Esophagus muscularis mucosa (tissue), 4 donors: ENCODE measurements at regions not wholly inside any gene's neighbourhood (a gene's known extent, or its start where the extent isn't known, plus 50 kb on each side); places are given as distances from the start of the nearest gene placed in this dataset.
A peak's percentile ranks its signal among the peaks of the same experiment; 100 is the strongest.

ENCODE experiments used
- DNase-seq: peaks from one replicate; pipeline ENCODE4 v3.0.0-alpha.2; 2017; ENCODE audit errors: extremely low spot score
- H3K27ac ChIP-seq, 4 donors: fragments of 200-600 bp; sonication (generic); replicated peaks in 1 of 4; 1 replicate in 3 of 4; 2 replicates in 1 of 4; pipeline ENCODE4 v1.5.1; 2016 to 2019; ENCODE audit warnings: mild to moderate bottlenecking in 1 of 4
- H3K27me3 ChIP-seq, 4 donors: fragments of 200-600 bp; sonication (generic); one replicate each; pipeline versions ENCODE4 v1.5.1 to v1.6.0; 2016 to 2019
- H3K36me3 ChIP-seq, 4 donors: fragments of 200-600 bp; sonication (generic); one replicate each; pipeline ENCODE4 v1.5.1; 2016 to 2019
- H3K4me1 ChIP-seq, 4 donors: fragments of 200-600 bp; sonication (generic); one replicate each; pipeline ENCODE4 v1.5.1; 2016 to 2019
- H3K4me3 ChIP-seq, 4 donors: fragments of 200-600 bp; sonication (generic); 1 replicate in 2 of 4; 2 replicates in 2 of 4; pipeline ENCODE4 v1.5.1; 2016 to 2019; ENCODE audit warnings: mild to moderate bottlenecking in 4 of 4, moderate library complexity in 1 of 4
- H3K9me3 ChIP-seq, 4 donors: fragments of 200-600 bp; sonication (generic); 1 replicate in 3 of 4; 2 replicates in 1 of 4; pipeline ENCODE4 v1.5.1; 2016 to 2019
- EP300 ChIP-seq: sonication (generic); formaldehyde crosslinking; IDR thresholded peaks from one replicate; pipeline ENCODE4 v1.6.1; 2017; ENCODE audit warnings: antibody characterized with exemption
- POLR2A ChIP-seq: fragments of 450-650 bp; IDR thresholded peaks from one replicate; pipeline ENCODE4 v1.6.1; 2017; ENCODE audit warnings: antibody characterized with exemption, moderate library complexity, mild to moderate bottlenecking, low read depth
- POLR2AphosphoS5 ChIP-seq, 2 donors: sonication (generic); formaldehyde crosslinking; IDR thresholded peaks; one replicate each; pipeline ENCODE4 v1.6.1; 2017; ENCODE audit warnings: antibody characterized with exemption in 2 of 2
- WGBS: methylation state at CpG from one replicate; pipeline ENCODE4 v1.1.5; 2018; 5-methylcytosine and 5-hydroxymethylcytosine counted together
- intact Hi-C: fragments of 100-400 bp; cut with DNase I; formaldehyde crosslinking; loops from one replicate; pipeline ENCODE4 v1.15.1; 2023
- TF ChIP-seq, protein P1 (sequence below), 3 experiments: fragments of 200-600 bp in 2 of 3; fragments of 450-650 bp in 1 of 3; sonication (generic) in 2 of 3; IDR thresholded peaks; one replicate each; pipeline ENCODE4 v1.5.1; 2017 to 2019; ENCODE audit warnings: antibody characterized with exemption in 3 of 3, mild to moderate bottlenecking in 2 of 3, moderate library complexity in 1 of 3

DNA sequence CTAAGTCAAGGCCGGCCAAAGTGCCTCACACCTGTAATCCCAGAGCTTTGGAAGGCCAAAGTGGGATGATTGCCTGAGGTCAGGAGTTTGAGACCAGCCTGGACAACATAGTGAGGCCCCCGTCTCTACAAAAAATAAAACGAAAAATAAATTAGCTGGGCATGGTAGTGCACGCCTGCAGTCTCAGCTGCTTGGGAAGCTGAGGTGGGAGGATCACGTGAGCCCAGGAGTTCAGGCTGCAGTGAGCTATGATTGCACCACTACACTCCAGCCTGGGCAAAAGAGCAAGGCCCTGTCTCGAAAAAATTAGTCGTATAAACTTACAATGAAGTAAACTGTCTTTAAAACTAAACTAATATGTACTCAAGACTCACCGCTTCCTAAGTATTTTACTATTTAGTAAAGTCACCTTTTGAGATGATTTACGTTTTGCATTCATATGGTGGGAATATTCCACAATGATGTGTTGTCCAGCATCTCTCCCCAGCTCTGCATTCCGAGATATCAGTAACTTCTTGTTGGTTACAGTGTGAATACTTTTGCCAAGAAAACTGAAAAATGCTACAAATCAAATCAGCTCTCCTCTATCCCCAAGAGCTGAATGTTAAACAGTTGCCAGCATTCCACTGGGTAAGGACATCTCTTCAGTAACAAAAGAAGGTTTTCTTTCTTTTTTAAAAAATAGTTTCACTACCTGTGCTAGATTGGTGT is 84.9 kb upstream of the C21orf91 start:
- WGBS: 82% methylated on average over 10 of the region's 10 CpGs
- H3K27me3 ChIP-seq: no peaks in the 10 kb centered on the region
- H3K4me1 ChIP-seq: peaks cover 0 to 10% (median 5%) of the 10 kb centered on the region in 4 donors
- DNase-seq: no peak
- no peak overlapping the region for H3K4me3 ChIP-seq
- TF ChIP-seq, protein P1, sequence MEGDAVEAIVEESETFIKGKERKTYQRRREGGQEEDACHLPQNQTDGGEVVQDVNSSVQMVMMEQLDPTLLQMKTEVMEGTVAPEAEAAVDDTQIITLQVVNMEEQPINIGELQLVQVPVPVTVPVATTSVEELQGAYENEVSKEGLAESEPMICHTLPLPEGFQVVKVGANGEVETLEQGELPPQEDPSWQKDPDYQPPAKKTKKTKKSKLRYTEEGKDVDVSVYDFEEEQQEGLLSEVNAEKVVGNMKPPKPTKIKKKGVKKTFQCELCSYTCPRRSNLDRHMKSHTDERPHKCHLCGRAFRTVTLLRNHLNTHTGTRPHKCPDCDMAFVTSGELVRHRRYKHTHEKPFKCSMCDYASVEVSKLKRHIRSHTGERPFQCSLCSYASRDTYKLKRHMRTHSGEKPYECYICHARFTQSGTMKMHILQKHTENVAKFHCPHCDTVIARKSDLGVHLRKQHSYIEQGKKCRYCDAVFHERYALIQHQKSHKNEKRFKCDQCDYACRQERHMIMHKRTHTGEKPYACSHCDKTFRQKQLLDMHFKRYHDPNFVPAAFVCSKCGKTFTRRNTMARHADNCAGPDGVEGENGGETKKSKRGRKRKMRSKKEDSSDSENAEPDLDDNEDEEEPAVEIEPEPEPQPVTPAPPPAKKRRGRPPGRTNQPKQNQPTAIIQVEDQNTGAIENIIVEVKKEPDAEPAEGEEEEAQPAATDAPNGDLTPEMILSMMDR (IDR thresholded peaks at IDR 0.05): no peak
- no peak for TF ChIP-seq POLR2AphosphoS5 (IDR thresholded peaks at IDR 0.05)
- no peaks in the 10 kb centered on the region for H3K9me3 ChIP-seq
- no peak overlapping the region for H3K27ac ChIP-seq
- H3K36me3 ChIP-seq: no peaks in the 10 kb centered on the region
- intact Hi-C loops: loop anchor here (2.0 to 10.0 kb wide), 2 partner anchors 89 to 225 kb away; partner anchors contain the start of gene C21orf91

DNA sequence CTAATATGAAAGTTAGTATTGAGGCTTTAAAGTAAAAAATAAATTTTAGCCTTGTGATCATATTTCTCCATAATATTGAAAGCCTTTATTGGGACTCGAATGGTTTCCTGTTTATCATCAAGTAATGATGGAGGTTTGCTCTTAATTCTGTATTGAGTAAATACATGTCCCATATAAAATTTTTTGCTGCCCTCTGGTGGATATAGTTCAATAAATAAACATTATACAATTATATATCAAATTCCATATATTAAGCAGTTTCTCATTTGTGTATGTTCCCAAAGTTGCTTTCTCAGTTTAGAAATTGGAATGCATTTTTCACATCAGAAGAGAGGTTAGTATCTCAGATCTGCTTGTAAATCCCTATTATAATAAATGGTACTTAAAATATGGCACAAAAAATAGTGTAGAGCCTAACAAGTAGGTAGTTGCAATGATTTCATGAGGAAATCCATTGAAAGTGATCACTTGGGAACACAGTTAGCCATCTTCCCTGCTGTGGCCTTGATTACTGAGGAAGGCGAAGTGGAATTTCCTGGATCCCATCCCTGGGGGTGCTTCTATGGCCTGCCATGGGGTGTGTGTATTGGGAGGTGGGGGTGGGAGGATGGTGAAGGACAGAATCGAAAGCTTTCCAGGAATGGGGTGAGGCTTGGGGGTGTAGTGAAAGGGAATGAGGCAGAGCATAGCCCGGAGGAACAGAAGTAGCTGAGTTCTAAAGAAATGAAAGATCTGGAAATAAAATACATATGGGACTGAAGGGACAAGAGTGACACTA is 84.1 kb upstream of the C21orf91 start:
- Histone ChIP-seq H3K9me3 (no peaks in the 10 kb centered on the region), H3K36me3 (no peaks in the 10 kb centered on the region), H3K27me3 (no peaks in the 10 kb centered on the region), H3K4me3 (no peak overlapping the region), H3K27ac (no peak overlapping the region), H3K4me1 (peaks cover 0 to 10% (median 5%) of the 10 kb centered on the region in 4 donors)
- WGBS: 66% methylated on average over 4 of the region's 4 CpGs
- intact Hi-C loops: loop anchor here (2.0 to 10.0 kb wide), 2 partner anchors 88 to 224 kb away; partner anchors contain the start of gene C21orf91
- DNase-seq: no peak
- TF ChIP-seq, protein P1 (IDR thresholded peaks at IDR 0.05): peak; percentile 6 to 31 (median 26)
- TF ChIP-seq EP300: no peak

DNA sequence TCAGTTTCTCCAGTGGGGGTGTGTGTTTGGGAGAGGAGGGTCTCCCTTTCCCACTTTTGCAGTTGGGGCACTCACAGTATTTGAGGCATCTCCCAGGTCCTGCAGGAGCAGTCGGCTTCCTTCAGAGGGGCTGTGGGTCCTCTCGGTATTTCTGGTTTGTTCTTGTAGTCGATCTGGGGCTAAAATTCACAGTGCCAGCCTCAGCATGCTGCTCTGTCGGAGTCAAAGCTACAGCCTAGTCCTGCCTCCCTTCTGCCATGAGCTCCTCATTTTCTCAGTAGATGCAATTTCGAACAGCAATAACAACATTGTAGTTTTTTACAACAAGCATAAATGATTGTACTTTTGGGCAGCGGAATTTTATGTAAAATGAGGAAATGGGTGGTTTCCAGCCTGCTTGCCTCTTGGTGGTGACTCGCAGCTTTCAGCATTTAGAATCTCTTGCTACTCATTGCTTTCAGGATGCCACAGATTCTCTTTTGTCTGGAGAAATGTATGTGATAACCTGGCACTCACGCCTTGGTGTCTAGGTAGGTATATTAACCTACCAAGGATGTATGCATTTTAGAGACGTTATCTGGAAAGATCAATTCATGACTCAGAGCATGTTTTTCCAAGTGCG is 82.4 kb upstream of the C21orf91 start:
- Histone ChIP-seq H3K36me3 (no peaks in the 10 kb centered on the region), H3K9me3 (no peaks in the 10 kb centered on the region), H3K27ac (peak overlapping the region in 1 of 4 donors; percentile 35), H3K4me3 (no peak overlapping the region), H3K27me3 (no peaks in the 10 kb centered on the region), H3K4me1 (peaks cover 0 to 10% (median 5%) of the 10 kb centered on the region in 4 donors)
- intact Hi-C loops: loop anchor here (2.0 to 10.0 kb wide), 2 partner anchors 87 to 223 kb away; partner anchors contain the start of gene C21orf91
- no peak for DNase-seq
- no peak for TF ChIP-seq EP300
- no peak for TF ChIP-seq POLR2AphosphoS5 (IDR thresholded peaks at IDR 0.05)
- TF ChIP-seq, protein P1 (IDR thresholded peaks at IDR 0.05): no peak
- TF ChIP-seq POLR2A: no peak
- WGBS: 74% methylated on average over 10 of the region's 10 CpGs

DNA sequence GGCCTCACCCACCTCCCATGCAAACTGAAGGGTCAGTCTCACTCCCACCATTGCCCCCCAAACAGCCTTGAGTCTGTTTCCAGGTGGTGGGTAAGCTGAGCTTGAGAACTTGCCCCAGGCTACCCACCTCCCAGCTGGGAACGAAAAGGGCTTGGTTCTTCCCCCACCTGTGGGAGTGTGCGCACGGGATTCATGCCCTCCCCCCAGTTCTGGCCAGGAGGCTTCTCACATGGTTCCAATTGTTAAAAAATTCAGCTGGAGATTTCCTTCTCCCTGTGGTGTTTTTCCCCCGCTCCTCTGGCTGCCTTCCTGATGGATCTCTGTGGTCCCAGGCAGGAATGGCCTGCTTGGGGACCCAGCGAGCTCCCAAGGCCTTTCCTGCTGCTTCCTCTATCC is 81.8 kb upstream of the C21orf91 start:
- Histone ChIP-seq H3K36me3 (no peaks in the 10 kb centered on the region), H3K9me3 (no peaks in the 10 kb centered on the region), H3K27ac (peak overlapping the region in 2 of 4 donors; percentile 35 to 44), H3K4me1 (peaks cover 0 to 10% (median 5%) of the 10 kb centered on the region in 4 donors), H3K4me3 (no peak overlapping the region), H3K27me3 (no peaks in the 10 kb centered on the region)
- DNase-seq: no peak
- 71% methylated on average over 5 of the region's 5 CpGs for WGBS
- intact Hi-C loops: loop anchor here (10.0 kb wide), 1 partner anchor 86 kb away; the partner anchor contains the start of gene C21orf91
- TF ChIP-seq POLR2A (no peak), POLR2AphosphoS5 (IDR thresholded peaks at IDR 0.05) (no peak)
